HEK293 (cell line): ENCODE measurements at regions not wholly inside any gene's neighbourhood (a gene's known extent, or its start where the extent isn't known, plus 50 kb on each side); places are given as distances from the start of the nearest gene placed in this dataset.

Experiments used
- CTCF ChIA-PET: fragments of 350-600 bp; formaldehyde crosslinking; extraction: SDS; loops from one replicate; lab custom pipeline; 2021; ENCODE audit warnings: antibody characterized with exemption; lab: Yijun Ruan, JAX
- POLR2A ChIA-PET: fragments of 300-600 bp; formaldehyde crosslinking; extraction: SDS; loops from one replicate; lab custom pipeline; 2020; ENCODE audit warnings: antibody characterized with exemption, inconsistent platforms; lab: Yijun Ruan, JAX
- H3K27ac ChIP-seq: fragments of 200-500 bp; sonication (Bioruptor generic); 2 replicates; pipeline ENCODE4 v1.5.1; 2014; ENCODE audit warnings: low read depth, low read length, control low read depth, inconsistent platforms; ENCODE audit errors: extremely low read depth
- H3K36me3 ChIP-seq, 2 experiments: fragments of 200-500 bp in 1 of 2; sonication (Bioruptor generic) in 1 of 2; 1 replicate in 1 of 2; 2 replicates in 1 of 2; pipeline ENCODE4 v1.5.1; 2014 to 2017; ENCODE audit warnings: inconsistent platforms in 2 of 2, low read length in 2 of 2; ENCODE audit not compliant: control insufficient read depth in 2 of 2, insufficient read depth in 1 of 2
- H3K4me1 ChIP-seq: fragments of 200-500 bp; sonication (Bioruptor generic); 2 replicates; pipeline ENCODE4 v1.5.1; 2014; ENCODE audit warnings: mild to moderate bottlenecking, low read length, inconsistent platforms; ENCODE audit not compliant: control insufficient read depth, insufficient read depth
- H3K4me3 ChIP-seq: 2 replicates; pipeline ENCODE4 v1.5.1; 2011; ENCODE audit warnings: low read depth, mild to moderate bottlenecking, control low read depth, low read length, moderate library complexity
- H3K9me3 ChIP-seq: fragments of 200-500 bp; sonication (Bioruptor generic); 2 replicates; pipeline ENCODE4 v1.5.1; 2014; ENCODE audit warnings: low read depth, low read length, inconsistent platforms; ENCODE audit not compliant: control insufficient read depth, insufficient read depth
- KLF9 ChIP-seq: fragments of 450-650 bp; formaldehyde crosslinking; IDR thresholded peaks from 2 replicates; pipeline ENCODE4 v1.5.1; 2016; ENCODE audit warnings: missing biosample characterization, missing genetic modification characterization, low read depth
- SALL2 ChIP-seq: fragments of 450-650 bp; formaldehyde crosslinking; IDR thresholded peaks from 2 replicates; pipeline ENCODE4 v1.5.0; 2017; ENCODE audit warnings: missing biosample characterization, mild to moderate bottlenecking, missing genetic modification characterization, borderline replicate concordance
- SP3 ChIP-seq: fragments of 450-650 bp; formaldehyde crosslinking; IDR thresholded peaks from 2 replicates; pipeline ENCODE4 v1.5.1; 2016; ENCODE audit warnings: missing biosample characterization, missing genetic modification characterization
- WT1 ChIP-seq: fragments of 450-650 bp; formaldehyde crosslinking; IDR thresholded peaks from 2 replicates; pipeline ENCODE4 v1.5.1; 2016; ENCODE audit warnings: missing biosample characterization, missing genetic modification characterization
- ZBTB26 ChIP-seq: fragments of 450-650 bp; formaldehyde crosslinking; optimal IDR thresholded peaks from 2 replicates; pipeline ENCODE3; 2016; ENCODE audit warnings: missing biosample characterization, mild to moderate bottlenecking, missing genetic modification characterization
- ZBTB8A ChIP-seq: fragments of 450-650 bp; formaldehyde crosslinking; IDR thresholded peaks from 2 replicates; pipeline ENCODE4 v1.5.1; 2016; ENCODE audit warnings: missing biosample characterization, missing genetic modification characterization
- ZNF138 ChIP-seq: fragments of 450-650 bp; formaldehyde crosslinking; IDR thresholded peaks from 2 replicates; pipeline ENCODE4 v1.5.1; 2016; ENCODE audit warnings: missing biosample characterization, missing genetic modification characterization, borderline replicate concordance
- ZNF24 ChIP-seq: fragments of 450-650 bp; formaldehyde crosslinking; IDR thresholded peaks from 2 replicates; pipeline ENCODE4 v1.5.1; 2016; ENCODE audit warnings: missing biosample characterization, missing genetic modification characterization
- ZNF266 ChIP-seq: fragments of 450-650 bp; formaldehyde crosslinking; IDR thresholded peaks from 2 replicates; pipeline ENCODE4 v1.5.1; 2016; ENCODE audit warnings: missing biosample characterization, missing genetic modification characterization, low read depth
- ZNF521 ChIP-seq: fragments of 450-650 bp; formaldehyde crosslinking; IDR thresholded peaks from 2 replicates; pipeline ENCODE4 v1.5.1; 2017; ENCODE audit warnings: missing biosample characterization, mild to moderate bottlenecking, missing genetic modification characterization
- ZNF544 ChIP-seq: fragments of 450-650 bp; formaldehyde crosslinking; IDR thresholded peaks from 2 replicates; pipeline ENCODE4 v1.5.0; 2017; ENCODE audit warnings: missing biosample characterization, missing genetic modification characterization
- ZNF670 ChIP-seq: fragments of 450-650 bp; formaldehyde crosslinking; IDR thresholded peaks from 2 replicates; pipeline ENCODE4 v1.5.1; 2016; ENCODE audit warnings: missing biosample characterization, missing genetic modification characterization, low read depth
- ZNF768 ChIP-seq: fragments of 450-650 bp; formaldehyde crosslinking; IDR thresholded peaks from 2 replicates; pipeline ENCODE4 v1.5.1; 2018; ENCODE audit warnings: missing biosample characterization, mild to moderate bottlenecking, missing genetic modification characterization
- ZNF837 ChIP-seq: fragments of 450-650 bp; formaldehyde crosslinking; IDR thresholded peaks from 2 replicates; pipeline ENCODE4 v1.5.1; 2016; ENCODE audit warnings: missing biosample characterization, missing genetic modification characterization
- TF ChIP-seq, protein P1 (sequence below): fragments of 450-650 bp; formaldehyde crosslinking; IDR thresholded peaks from 2 replicates; pipeline ENCODE4 v1.5.1; 2016; ENCODE audit warnings: missing biosample characterization, missing genetic modification characterization
- TF ChIP-seq, protein P2 (sequence below): fragments of 450-650 bp; formaldehyde crosslinking; IDR thresholded peaks from 2 replicates; pipeline ENCODE4 v1.5.1; 2016; ENCODE audit warnings: missing biosample characterization, missing genetic modification characterization
- TF ChIP-seq, protein P3 (sequence below): fragments of 450-650 bp; formaldehyde crosslinking; IDR thresholded peaks from 2 replicates; pipeline ENCODE4 v1.5.1; 2016; ENCODE audit warnings: missing biosample characterization, missing genetic modification characterization
- TF ChIP-seq, protein P4 (sequence below): fragments of 450-650 bp; formaldehyde crosslinking; IDR thresholded peaks from 2 replicates; pipeline ENCODE4 v1.5.1; 2016; ENCODE audit warnings: missing biosample characterization, missing genetic modification characterization
- TF ChIP-seq, protein P5 (sequence below): fragments of 450-650 bp; formaldehyde crosslinking; IDR thresholded peaks from 2 replicates; pipeline ENCODE4 v1.5.1; 2016; ENCODE audit warnings: missing biosample characterization, missing genetic modification characterization, borderline replicate concordance

DNA sequence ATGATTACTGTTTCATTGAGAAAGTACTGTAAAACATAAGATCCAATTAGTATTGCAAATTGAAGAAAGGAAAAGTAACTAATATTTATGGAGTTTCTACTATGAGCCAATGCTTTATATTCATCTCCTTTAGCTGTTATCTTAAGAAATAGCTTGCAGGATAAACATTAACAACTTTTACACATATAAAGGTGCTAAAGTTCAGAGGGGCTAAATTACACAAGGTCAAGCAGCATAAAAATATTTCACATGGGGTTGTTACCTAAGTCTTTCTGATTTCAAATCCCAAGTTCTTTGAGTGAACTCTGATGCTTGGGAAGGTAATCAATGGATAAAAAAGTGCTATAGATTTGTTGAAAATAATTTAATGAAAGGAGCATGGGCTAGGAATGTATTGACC lies 765.5 kb downstream of the CDH8 start:
- TF ChIP-seq ZBTB26 (tag by site-specific recombination) = no peak
- no peak for TF ChIP-seq ZBTB8A
- no peak for TF ChIP-seq ZNF768 (tag by site-specific recombination)

GRCh38 chr16:61263400-61263799 lies 772.8 kb downstream of the CDH8 start:
- POLR2A ChIA-PET = no interaction called here
- no peak for TF ChIP-seq SP3 (tag by site-specific recombination)
- no peak for TF ChIP-seq ZNF544 (tag by site-specific recombination)
- TF ChIP-seq, protein P1, sequence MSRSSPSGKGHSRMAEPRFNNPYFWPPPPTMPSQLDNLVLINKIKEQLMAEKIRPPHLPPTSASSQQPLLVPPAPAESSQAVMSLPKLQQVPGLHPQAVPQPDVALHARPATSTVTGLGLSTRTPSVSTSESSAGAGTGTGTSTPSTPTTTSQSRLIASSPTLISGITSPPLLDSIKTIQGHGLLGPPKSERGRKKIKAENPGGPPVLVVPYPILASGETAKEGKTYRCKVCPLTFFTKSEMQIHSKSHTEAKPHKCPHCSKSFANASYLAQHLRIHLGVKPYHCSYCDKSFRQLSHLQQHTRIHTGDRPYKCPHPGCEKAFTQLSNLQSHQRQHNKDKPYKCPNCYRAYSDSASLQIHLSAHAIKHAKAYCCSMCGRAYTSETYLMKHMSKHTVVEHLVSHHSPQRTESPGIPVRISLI (tag by site-specific recombination) = no peak
- TF ChIP-seq ZNF138 = no peak
- TF ChIP-seq ZNF837 = no peak
- no peak for TF ChIP-seq KLF9 (tag by site-specific recombination)
- TF ChIP-seq ZNF266 (tag by site-specific recombination) = no peak
- TF ChIP-seq ZNF670 = no peak
- TF ChIP-seq, protein P2, sequence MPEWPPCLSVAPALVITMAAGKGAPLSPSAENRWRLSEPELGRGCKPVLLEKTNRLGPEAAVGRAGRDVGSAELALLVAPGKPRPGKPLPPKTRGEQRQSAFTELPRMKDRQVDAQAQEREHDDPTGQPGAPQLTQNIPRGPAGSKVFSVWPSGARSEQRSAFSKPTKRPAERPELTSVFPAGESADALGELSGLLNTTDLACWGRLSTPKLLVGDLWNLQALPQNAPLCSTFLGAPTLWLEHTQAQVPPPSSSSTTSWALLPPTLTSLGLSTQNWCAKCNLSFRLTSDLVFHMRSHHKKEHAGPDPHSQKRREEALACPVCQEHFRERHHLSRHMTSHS (tag by site-specific recombination) = no peak
- no peak for TF ChIP-seq WT1 (tag by site-specific recombination)
- TF ChIP-seq, protein P3, sequence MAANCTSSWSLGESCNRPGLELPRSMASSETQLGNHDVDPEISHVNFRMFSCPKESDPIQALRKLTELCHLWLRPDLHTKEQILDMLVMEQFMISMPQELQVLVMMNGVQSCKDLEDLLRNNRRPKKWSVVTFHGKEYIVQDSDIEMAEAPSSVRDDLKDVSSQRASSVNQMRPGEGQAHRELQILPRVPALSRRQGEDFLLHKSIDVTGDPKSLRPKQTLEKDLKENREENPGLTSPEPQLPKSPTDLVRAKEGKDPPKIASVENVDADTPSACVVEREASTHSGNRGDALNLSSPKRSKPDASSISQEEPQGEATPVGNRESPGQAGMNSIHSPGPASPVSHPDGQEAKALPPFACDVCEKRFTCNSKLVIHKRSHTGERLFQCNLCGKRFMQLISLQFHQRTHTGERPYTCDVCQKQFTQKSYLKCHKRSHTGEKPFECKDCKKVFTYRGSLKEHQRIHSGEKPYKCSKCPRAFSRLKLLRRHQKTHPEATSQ (tag by site-specific recombination) = no peak
- no peak for TF ChIP-seq ZNF521 (tag by site-specific recombination)
- TF ChIP-seq, protein P4, sequence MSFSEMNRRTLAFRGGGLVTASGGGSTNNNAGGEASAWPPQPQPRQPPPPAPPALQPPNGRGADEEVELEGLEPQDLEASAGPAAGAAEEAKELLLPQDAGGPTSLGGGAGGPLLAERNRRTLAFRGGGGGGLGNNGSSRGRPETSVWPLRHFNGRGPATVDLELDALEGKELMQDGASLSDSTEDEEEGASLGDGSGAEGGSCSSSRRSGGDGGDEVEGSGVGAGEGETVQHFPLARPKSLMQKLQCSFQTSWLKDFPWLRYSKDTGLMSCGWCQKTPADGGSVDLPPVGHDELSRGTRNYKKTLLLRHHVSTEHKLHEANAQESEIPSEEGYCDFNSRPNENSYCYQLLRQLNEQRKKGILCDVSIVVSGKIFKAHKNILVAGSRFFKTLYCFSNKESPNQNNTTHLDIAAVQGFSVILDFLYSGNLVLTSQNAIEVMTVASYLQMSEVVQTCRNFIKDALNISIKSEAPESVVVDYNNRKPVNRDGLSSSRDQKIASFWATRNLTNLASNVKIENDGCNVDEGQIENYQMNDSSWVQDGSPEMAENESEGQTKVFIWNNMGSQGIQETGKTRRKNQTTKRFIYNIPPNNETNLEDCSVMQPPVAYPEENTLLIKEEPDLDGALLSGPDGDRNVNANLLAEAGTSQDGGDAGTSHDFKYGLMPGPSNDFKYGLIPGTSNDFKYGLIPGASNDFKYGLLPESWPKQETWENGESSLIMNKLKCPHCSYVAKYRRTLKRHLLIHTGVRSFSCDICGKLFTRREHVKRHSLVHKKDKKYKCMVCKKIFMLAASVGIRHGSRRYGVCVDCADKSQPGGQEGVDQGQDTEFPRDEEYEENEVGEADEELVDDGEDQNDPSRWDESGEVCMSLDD = no peak
- TF ChIP-seq, protein P5, sequence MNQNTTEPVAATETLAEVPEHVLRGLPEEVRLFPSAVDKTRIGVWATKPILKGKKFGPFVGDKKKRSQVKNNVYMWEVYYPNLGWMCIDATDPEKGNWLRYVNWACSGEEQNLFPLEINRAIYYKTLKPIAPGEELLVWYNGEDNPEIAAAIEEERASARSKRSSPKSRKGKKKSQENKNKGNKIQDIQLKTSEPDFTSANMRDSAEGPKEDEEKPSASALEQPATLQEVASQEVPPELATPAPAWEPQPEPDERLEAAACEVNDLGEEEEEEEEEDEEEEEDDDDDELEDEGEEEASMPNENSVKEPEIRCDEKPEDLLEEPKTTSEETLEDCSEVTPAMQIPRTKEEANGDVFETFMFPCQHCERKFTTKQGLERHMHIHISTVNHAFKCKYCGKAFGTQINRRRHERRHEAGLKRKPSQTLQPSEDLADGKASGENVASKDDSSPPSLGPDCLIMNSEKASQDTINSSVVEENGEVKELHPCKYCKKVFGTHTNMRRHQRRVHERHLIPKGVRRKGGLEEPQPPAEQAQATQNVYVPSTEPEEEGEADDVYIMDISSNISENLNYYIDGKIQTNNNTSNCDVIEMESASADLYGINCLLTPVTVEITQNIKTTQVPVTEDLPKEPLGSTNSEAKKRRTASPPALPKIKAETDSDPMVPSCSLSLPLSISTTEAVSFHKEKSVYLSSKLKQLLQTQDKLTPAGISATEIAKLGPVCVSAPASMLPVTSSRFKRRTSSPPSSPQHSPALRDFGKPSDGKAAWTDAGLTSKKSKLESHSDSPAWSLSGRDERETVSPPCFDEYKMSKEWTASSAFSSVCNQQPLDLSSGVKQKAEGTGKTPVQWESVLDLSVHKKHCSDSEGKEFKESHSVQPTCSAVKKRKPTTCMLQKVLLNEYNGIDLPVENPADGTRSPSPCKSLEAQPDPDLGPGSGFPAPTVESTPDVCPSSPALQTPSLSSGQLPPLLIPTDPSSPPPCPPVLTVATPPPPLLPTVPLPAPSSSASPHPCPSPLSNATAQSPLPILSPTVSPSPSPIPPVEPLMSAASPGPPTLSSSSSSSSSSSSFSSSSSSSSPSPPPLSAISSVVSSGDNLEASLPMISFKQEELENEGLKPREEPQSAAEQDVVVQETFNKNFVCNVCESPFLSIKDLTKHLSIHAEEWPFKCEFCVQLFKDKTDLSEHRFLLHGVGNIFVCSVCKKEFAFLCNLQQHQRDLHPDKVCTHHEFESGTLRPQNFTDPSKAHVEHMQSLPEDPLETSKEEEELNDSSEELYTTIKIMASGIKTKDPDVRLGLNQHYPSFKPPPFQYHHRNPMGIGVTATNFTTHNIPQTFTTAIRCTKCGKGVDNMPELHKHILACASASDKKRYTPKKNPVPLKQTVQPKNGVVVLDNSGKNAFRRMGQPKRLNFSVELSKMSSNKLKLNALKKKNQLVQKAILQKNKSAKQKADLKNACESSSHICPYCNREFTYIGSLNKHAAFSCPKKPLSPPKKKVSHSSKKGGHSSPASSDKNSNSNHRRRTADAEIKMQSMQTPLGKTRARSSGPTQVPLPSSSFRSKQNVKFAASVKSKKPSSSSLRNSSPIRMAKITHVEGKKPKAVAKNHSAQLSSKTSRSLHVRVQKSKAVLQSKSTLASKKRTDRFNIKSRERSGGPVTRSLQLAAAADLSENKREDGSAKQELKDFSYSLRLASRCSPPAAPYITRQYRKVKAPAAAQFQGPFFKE = no peak
- TF ChIP-seq SALL2 (tag by site-specific recombination) = no peak
- TF ChIP-seq ZNF24 (tag by site-specific recombination) = no peak

More for the DNA sequence above, 765.5 kb downstream of the CDH8 start:
- H3K9me3 ChIP-seq = no peaks in the 10 kb centered on the region
- H3K4me1 ChIP-seq = no peaks in the 10 kb centered on the region
- H3K27ac ChIP-seq = no peak overlapping the region
- ChIA-PET POLR2A (no interaction called here), CTCF (no interaction called here)
- H3K4me3 ChIP-seq = no peak overlapping the region
- no peaks in the 10 kb centered on the region for H3K36me3 ChIP-seq

More at GRCh38 chr16:61263400-61263799, 772.8 kb downstream of the CDH8 start:
- CTCF ChIA-PET = no interaction called here
- no peak overlapping the region for H3K4me3 ChIP-seq
- no peaks in the 10 kb centered on the region for H3K9me3 ChIP-seq
- no peaks in the 10 kb centered on the region for H3K4me1 ChIP-seq
- no peak overlapping the region for H3K27ac ChIP-seq
- H3K36me3 ChIP-seq = no peaks in the 10 kb centered on the region
